ENCODE measurements at regions not wholly inside any gene's neighbourhood (a gene's known extent, or its start where the extent isn't known, plus 50 kb on each side); places are given as distances from the start of the nearest gene placed in this dataset.

GRCh38 chr21:28615276-28615675 lies 377.4 kb downstream of the LTN1 start:
- Histone ChIP-seq H3K27ac (ENCODE audit: low read length) (no peak overlapping the region), H3K79me2 (ENCODE audit: low read length) (no peaks in the 10 kb centered on the region), H3K4me2 (ENCODE audit: low read depth, low read length, poor library complexity, severe bottlenecking) (no peak overlapping the region), H3K9ac (ENCODE audit: low read length) (no peak overlapping the region), H3K4me3 (ENCODE audit: low read length) (no peak overlapping the region), H3K4me1 (ENCODE audit: low read length) (peaks cover 4% of the 10 kb centered on the region), H3K9me3 (ENCODE audit: low read length) (no peaks in the 10 kb centered on the region), H3K27me3 (ENCODE audit: low read length) (no peaks in the 10 kb centered on the region), H3K36me3 (ENCODE audit: insufficient read depth, low read length) (no peaks in the 10 kb centered on the region), H2AFZ (ENCODE audit: low read length) (no peak overlapping the region), H3K9me2 (replicated peaks; ENCODE audit: insufficient read depth, low read length) (no peaks in the 10 kb centered on the region), H4K20me1 (ENCODE audit: insufficient read depth, low read depth, low read length) (no peaks in the 10 kb centered on the region)
- DNase-seq = no peak

GRCh38 chr21:28614791-28615190 lies 377.9 kb downstream of the LTN1 start:
- Histone ChIP-seq H3K27me3 (ENCODE audit: low read length) (no peaks in the 10 kb centered on the region), H3K4me1 (ENCODE audit: low read length) (peaks cover 6% of the 10 kb centered on the region), H3K4me2 (ENCODE audit: low read depth, low read length, poor library complexity, severe bottlenecking) (no peak overlapping the region), H3K27ac (ENCODE audit: low read length) (no peak overlapping the region), H4K20me1 (ENCODE audit: insufficient read depth, low read depth, low read length) (no peaks in the 10 kb centered on the region), H2AFZ (ENCODE audit: low read length) (no peak overlapping the region), H3K4me3 (ENCODE audit: low read length) (no peak overlapping the region), H3K79me2 (ENCODE audit: low read length) (no peaks in the 10 kb centered on the region), H3K9ac (ENCODE audit: low read length) (no peak overlapping the region), H3K36me3 (ENCODE audit: insufficient read depth, low read length) (no peaks in the 10 kb centered on the region), H3K9me2 (replicated peaks; ENCODE audit: insufficient read depth, low read length) (no peaks in the 10 kb centered on the region), H3K9me3 (ENCODE audit: low read length) (no peaks in the 10 kb centered on the region)
- no peak for DNase-seq

- H3K27me3 ChIP-seq (ENCODE audit: low read length) = no peaks in the 10 kb centered on the region
- H3K4me3 ChIP-seq (ENCODE audit: low read length) = no peak overlapping the region
- no peak overlapping the region for H2AFZ ChIP-seq (ENCODE audit: low read length)
- H4K20me1 ChIP-seq (ENCODE audit: insufficient read depth, low read depth, low read length) = no peaks in the 10 kb centered on the region
- no peaks in the 10 kb centered on the region for H3K9me2 ChIP-seq (replicated peaks; ENCODE audit: insufficient read depth, low read length)
- H3K36me3 ChIP-seq (ENCODE audit: insufficient read depth, low read length) = no peaks in the 10 kb centered on the region
- H3K9ac ChIP-seq (ENCODE audit: low read length) = no peak overlapping the region
- H3K4me2 ChIP-seq (ENCODE audit: low read depth, low read length, poor library complexity, severe bottlenecking) = no peak overlapping the region
- peaks cover 23% of the 10 kb centered on the region for H3K4me1 ChIP-seq (ENCODE audit: low read length)
- H3K79me2 ChIP-seq (ENCODE audit: low read length) = no peaks in the 10 kb centered on the region
- no peaks in the 10 kb centered on the region for H3K9me3 ChIP-seq (ENCODE audit: low read length)
- no peak for DNase-seq
- H3K27ac ChIP-seq (ENCODE audit: low read length) = no peak overlapping the region
Measured at GRCh38 chr21:28608646-28609045, 384.0 kb downstream of the LTN1 start.

- H3K4me3 ChIP-seq (ENCODE audit: low read length) = no peak overlapping the region
- peaks cover 23% of the 10 kb centered on the region for H3K4me1 ChIP-seq (ENCODE audit: low read length)
- H3K9me3 ChIP-seq (ENCODE audit: low read length) = no peaks in the 10 kb centered on the region
- no peaks in the 10 kb centered on the region for H3K27me3 ChIP-seq (ENCODE audit: low read length)
- H3K36me3 ChIP-seq (ENCODE audit: insufficient read depth, low read length) = no peaks in the 10 kb centered on the region
- no peaks in the 10 kb centered on the region for H3K79me2 ChIP-seq (ENCODE audit: low read length)
- no peak overlapping the region for H3K9ac ChIP-seq (ENCODE audit: low read length)
- H3K9me2 ChIP-seq (replicated peaks; ENCODE audit: insufficient read depth, low read length) = no peaks in the 10 kb centered on the region
- H3K4me2 ChIP-seq (ENCODE audit: low read depth, low read length, poor library complexity, severe bottlenecking) = no peak overlapping the region
- H2AFZ ChIP-seq (ENCODE audit: low read length) = no peak overlapping the region
- no peak for DNase-seq
- H3K27ac ChIP-seq (ENCODE audit: low read length) = no peak overlapping the region
- H4K20me1 ChIP-seq (ENCODE audit: insufficient read depth, low read depth, low read length) = no peaks in the 10 kb centered on the region
Measured at GRCh38 chr21:28607545-28607944, 385.1 kb downstream of the LTN1 start.

GRCh38 chr21:28604946-28605537 lies 387.6 kb downstream of the LTN1 start:
- Histone ChIP-seq H4K20me1 (ENCODE audit: insufficient read depth, low read depth, low read length) (no peaks in the 10 kb centered on the region), H3K4me2 (ENCODE audit: low read depth, low read length, poor library complexity, severe bottlenecking) (peak overlapping the region; percentile 39), H3K9ac (ENCODE audit: low read length) (no peak overlapping the region), H3K79me2 (ENCODE audit: low read length) (no peaks in the 10 kb centered on the region), H3K9me3 (ENCODE audit: low read length) (no peaks in the 10 kb centered on the region; the same call in 1 of the 2 replicates), H2AFZ (ENCODE audit: low read length) (no peak overlapping the region), H3K4me3 (ENCODE audit: low read length) (no peak overlapping the region; the same call in 1 of the 2 replicates), H3K36me3 (ENCODE audit: insufficient read depth, low read length) (no peaks in the 10 kb centered on the region), H3K27me3 (ENCODE audit: low read length) (no peaks in the 10 kb centered on the region), H3K4me1 (ENCODE audit: low read length) (peaks cover 17% of the 10 kb centered on the region), H3K9me2 (replicated peaks; ENCODE audit: insufficient read depth, low read length) (no peaks in the 10 kb centered on the region), H3K27ac (ENCODE audit: low read length) (peak overlapping the region; percentile 41; the same call in 1 of the 2 replicates)
- DNase-seq = peak; percentile 87

GRCh38 chr21:28602546-28602945 lies 390.1 kb downstream of the LTN1 start:
- no peak overlapping the region for H3K4me3 ChIP-seq (ENCODE audit: low read length)
- peaks cover 17% of the 10 kb centered on the region for H3K4me1 ChIP-seq (ENCODE audit: low read length)
- H3K79me2 ChIP-seq (ENCODE audit: low read length) = no peaks in the 10 kb centered on the region
- H3K27ac ChIP-seq (ENCODE audit: low read length) = no peak overlapping the region
- no peaks in the 10 kb centered on the region for H4K20me1 ChIP-seq (ENCODE audit: insufficient read depth, low read depth, low read length)
- H3K9ac ChIP-seq (ENCODE audit: low read length) = no peak overlapping the region
- no peaks in the 10 kb centered on the region; the same call in 1 of the 2 replicates for H3K9me3 ChIP-seq (ENCODE audit: low read length)
- DNase-seq = no peak
- H3K36me3 ChIP-seq (ENCODE audit: insufficient read depth, low read length) = no peaks in the 10 kb centered on the region
- no peak overlapping the region for H3K4me2 ChIP-seq (ENCODE audit: low read depth, low read length, poor library complexity, severe bottlenecking)
- no peaks in the 10 kb centered on the region for H3K9me2 ChIP-seq (replicated peaks; ENCODE audit: insufficient read depth, low read length)
- no peak overlapping the region for H2AFZ ChIP-seq (ENCODE audit: low read length)
- no peaks in the 10 kb centered on the region for H3K27me3 ChIP-seq (ENCODE audit: low read length)

- H3K9ac ChIP-seq (ENCODE audit: low read length) = no peak overlapping the region
- H3K9me3 ChIP-seq (ENCODE audit: low read length) = no peaks in the 10 kb centered on the region; the same call in 1 of the 2 replicates
- no peak overlapping the region for H3K4me2 ChIP-seq (ENCODE audit: low read depth, low read length, poor library complexity, severe bottlenecking)
- H3K4me3 ChIP-seq (ENCODE audit: low read length) = no peak overlapping the region
- no peak overlapping the region for H3K27ac ChIP-seq (ENCODE audit: low read length)
- H4K20me1 ChIP-seq (ENCODE audit: insufficient read depth, low read depth, low read length) = no peaks in the 10 kb centered on the region
- H3K4me1 ChIP-seq (ENCODE audit: low read length) = no peaks in the 10 kb centered on the region
- H3K9me2 ChIP-seq (replicated peaks; ENCODE audit: insufficient read depth, low read length) = no peaks in the 10 kb centered on the region
- no peak for DNase-seq
- no peaks in the 10 kb centered on the region for H3K79me2 ChIP-seq (ENCODE audit: low read length)
- no peaks in the 10 kb centered on the region for H3K36me3 ChIP-seq (ENCODE audit: insufficient read depth, low read length)
- no peak overlapping the region for H2AFZ ChIP-seq (ENCODE audit: low read length)
- H3K27me3 ChIP-seq (ENCODE audit: low read length) = no peaks in the 10 kb centered on the region
Measured at GRCh38 chr21:28598214-28598613, 394.5 kb downstream of the LTN1 start.

- Histone ChIP-seq H3K4me3 (ENCODE audit: low read length) (no peak overlapping the region), H3K9me3 (ENCODE audit: low read length) (no peaks in the 10 kb centered on the region), H3K4me1 (ENCODE audit: low read length) (no peaks in the 10 kb centered on the region), H3K4me2 (ENCODE audit: low read depth, low read length, poor library complexity, severe bottlenecking) (no peak overlapping the region), H3K36me3 (ENCODE audit: insufficient read depth, low read length) (no peaks in the 10 kb centered on the region), H3K27me3 (ENCODE audit: low read length) (no peaks in the 10 kb centered on the region), H3K9me2 (replicated peaks; ENCODE audit: insufficient read depth, low read length) (no peaks in the 10 kb centered on the region), H3K79me2 (ENCODE audit: low read length) (no peaks in the 10 kb centered on the region), H2AFZ (ENCODE audit: low read length) (no peak overlapping the region), H3K9ac (ENCODE audit: low read length) (no peak overlapping the region), H3K27ac (ENCODE audit: low read length) (no peak overlapping the region), H4K20me1 (ENCODE audit: insufficient read depth, low read depth, low read length) (no peaks in the 10 kb centered on the region)
- DNase-seq = peak; percentile 9
Measured at GRCh38 chr21:28592205-28592865, 400.3 kb downstream of the LTN1 start.
